KOPT-K1 (cell line): ENCODE measurements at regions not wholly inside any gene's neighbourhood (a gene's known extent, or its start where the extent isn't known, plus 50 kb on each side); places are given as distances from the start of the nearest gene placed in this dataset.

Experiments used
- H3K27ac ChIP-seq: fragments of 200-600 bp; sonication (generic); 2 replicates; pipeline ENCODE4 v1.5.1; 2016; ENCODE audit warnings: antibody characterized with exemption, mild to moderate bottlenecking, low read depth, low read length; ENCODE audit not compliant: poor library complexity, severe bottlenecking
- H3K36me3 ChIP-seq: fragments of 200-600 bp; sonication (generic); 2 replicates; pipeline ENCODE4 v1.5.1; 2017; ENCODE audit warnings: antibody characterized with exemption, mild to moderate bottlenecking, low read length, moderate library complexity; ENCODE audit not compliant: insufficient read depth
- H3K9me3 ChIP-seq: fragments of 200-600 bp; sonication (generic); 2 replicates; pipeline ENCODE4 v1.5.1; 2017; ENCODE audit warnings: antibody characterized with exemption, low read length, mild to moderate bottlenecking; ENCODE audit not compliant: insufficient read depth, poor library complexity, severe bottlenecking

DNA sequence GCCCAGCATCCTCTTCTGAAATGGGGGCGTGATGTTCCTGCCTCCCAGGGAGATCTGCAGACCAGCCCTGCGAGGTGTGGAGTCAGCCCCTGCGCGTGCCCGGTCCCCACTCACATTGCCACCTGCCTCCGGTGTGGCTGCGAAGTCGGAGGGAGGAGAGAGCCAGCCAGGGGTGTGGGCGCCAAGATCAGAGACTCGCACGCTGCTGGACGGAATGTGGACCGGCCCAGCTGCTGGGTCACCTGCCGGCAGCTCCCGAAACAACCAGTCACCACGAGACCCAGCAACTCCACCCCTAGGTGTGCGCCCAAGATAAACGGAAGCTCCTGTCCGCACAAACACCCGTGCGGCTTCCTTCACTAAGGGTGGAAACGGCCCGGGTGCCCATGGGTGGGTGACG lies 51.1 kb upstream of the EGFL7 start:
- Histone ChIP-seq H3K9me3 (no peaks in the 10 kb centered on the region), H3K27ac (no peak overlapping the region), H3K36me3 (no peaks in the 10 kb centered on the region)

DNA sequence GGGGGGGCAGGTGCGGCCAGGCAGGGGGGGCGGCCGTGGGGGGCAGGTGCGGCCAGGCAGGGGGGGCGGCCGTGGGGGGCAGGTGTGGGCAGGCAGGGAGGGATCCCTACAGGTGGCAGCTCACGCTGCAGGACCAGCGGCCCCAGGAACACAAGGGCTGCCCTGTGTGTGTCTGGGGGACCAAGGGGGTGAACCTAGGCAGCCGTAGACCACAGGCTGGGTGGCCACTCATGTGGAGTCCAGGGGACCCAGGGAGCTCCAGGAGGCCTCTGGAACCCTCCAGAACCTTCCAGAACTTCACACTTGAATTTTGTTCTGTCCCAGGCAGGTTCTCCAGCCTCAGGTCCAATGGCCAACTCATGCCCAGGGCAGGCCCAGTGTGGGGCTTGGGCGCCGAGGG lies 51.6 kb upstream of the EGFL7 start:
- Histone ChIP-seq H3K36me3 (no peaks in the 10 kb centered on the region), H3K9me3 (no peaks in the 10 kb centered on the region), H3K27ac (no peak overlapping the region)

DNA sequence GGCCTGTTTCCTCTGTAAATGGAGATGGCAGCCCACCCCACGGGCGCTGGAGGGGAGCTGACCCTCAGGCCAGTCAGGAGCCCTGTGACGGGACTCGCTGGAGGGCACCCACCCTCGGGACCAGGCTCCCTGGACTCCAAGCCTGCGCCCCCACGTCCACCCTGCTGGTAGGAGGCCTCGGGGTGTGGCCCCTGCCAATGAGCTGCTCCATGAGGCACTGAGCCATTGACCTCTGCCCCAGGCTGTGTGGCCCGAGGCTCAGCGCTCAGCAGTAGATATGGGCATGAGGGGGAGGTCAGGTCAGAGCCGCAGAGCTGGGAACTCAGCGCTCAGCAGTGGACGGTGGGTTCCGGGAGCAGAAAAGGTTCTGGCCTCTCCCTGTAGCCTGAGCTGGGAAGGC lies 52.3 kb upstream of the EGFL7 start:
- Histone ChIP-seq H3K9me3 (no peaks in the 10 kb centered on the region), H3K27ac (no peak overlapping the region), H3K36me3 (no peaks in the 10 kb centered on the region)

DNA sequence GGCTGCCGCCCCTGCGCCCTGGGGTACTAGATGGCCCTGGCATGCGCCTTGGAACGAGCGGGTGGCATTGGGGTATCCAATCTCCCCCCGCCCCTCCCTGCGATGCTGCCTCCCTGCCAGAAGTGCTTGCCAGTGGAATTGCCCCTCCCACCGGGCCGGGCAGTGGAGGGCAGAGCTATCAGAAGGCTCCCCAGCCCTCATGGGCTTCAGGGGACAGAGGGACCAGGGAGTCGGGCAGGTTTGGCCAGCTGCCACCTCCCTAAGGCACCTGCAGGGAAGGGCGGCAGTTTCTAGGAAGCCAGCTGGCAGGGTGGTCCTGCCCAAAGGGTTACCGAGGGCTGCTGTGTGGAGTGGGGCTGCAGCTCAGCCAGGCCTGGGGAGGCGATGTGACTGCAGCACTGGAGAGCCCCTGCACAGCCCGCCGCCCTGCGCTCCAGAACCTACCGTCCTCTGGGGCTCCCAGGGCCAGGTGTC lies 52.8 kb upstream of the EGFL7 start:
- Histone ChIP-seq H3K36me3 (no peaks in the 10 kb centered on the region), H3K27ac (peak overlapping the region; percentile 5), H3K9me3 (no peaks in the 10 kb centered on the region)

DNA sequence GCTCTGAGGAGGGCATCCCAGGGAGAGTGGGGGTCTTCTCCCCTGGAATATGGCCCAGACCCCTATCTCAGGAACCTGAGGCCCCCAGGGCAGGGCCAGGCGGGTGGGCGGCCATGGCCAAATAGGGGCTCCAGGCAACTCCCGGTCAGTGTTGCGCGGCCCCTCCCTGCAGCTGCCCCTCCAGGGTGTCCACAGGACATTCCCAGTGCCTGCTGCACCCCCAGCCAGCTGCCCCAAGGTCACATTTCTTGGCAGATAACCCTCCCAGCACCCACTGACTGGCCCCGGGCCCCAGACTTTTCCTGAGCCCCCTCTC lies 53.6 kb upstream of the EGFL7 start:
- H3K9me3 ChIP-seq: no peaks in the 10 kb centered on the region
- peak overlapping the region; percentile 29 for H3K27ac ChIP-seq
- H3K36me3 ChIP-seq: no peaks in the 10 kb centered on the region

DNA sequence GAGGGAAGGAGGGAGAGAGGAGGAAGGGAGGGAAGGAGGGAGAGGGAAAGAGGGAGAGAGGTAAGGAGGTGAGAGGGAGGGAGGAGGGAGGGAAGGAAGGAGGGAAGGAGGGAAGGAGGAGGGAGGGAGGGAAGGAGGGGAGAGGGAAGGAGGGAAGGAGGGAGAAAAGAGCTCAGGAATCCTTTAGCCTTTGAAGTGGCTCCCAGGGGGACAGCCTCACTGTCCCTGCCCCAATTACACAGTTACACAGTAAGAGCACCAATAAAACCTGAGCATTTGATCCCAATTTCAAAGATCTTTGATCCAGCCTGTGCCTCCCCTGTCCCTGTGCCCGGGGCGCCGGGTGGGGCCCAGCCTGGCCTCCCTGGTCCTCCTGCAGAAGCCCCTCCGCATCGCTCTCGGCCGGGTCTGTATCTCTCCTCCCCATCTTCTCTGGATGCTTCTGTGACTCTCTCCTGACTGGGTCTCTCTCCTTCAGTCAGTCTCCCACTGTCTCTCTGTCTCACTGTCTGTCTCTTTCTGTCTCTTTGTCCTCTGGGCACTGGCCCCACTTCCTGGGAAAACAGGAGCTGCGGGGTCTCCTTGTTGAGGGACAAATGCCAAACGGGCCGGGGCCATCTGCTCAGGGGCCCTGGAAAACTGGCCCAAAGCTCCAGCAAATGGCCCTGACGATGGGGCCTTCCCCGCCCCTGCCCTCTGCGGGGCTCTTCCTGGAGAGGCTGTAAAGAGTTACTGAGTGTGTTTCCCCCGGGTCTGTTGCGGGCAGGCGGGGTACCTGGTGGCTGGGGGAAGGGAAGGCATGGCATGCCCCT lies 54.2 kb upstream of the EGFL7 start:
- peak overlapping the region; percentile 29 for H3K27ac ChIP-seq
- H3K36me3 ChIP-seq: no peaks in the 10 kb centered on the region
- H3K9me3 ChIP-seq: no peaks in the 10 kb centered on the region

DNA sequence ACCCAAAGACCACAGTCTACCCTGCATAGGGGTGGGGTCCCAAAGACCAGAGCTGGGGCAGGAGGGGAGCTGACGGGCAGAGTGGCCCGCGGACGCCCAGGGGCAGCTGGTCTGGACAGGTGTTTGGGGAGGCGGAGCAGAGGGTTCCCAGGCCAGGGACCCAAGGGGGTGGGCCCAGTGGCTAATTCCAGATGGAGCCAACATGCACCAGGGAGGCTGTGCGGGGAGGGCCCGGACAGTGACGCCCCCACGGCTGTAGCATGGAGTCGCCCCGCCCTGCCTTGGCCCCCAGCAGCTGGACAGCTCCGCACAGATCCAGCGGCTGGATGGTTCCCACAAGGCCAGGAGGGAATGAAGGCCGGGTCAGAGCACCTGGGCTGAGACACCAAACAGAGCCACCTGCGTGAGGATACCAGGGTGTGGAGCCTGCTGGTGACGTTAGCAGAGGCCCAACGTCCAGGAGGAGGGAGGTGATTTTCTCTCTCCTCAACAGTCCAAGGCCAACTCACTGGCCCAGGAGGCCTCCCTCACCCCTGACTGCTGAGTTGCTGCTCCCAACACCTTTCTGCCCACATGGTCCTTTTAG lies 55.3 kb upstream of the EGFL7 start:
- Histone ChIP-seq H3K27ac (peak overlapping the region; percentile 40), H3K36me3 (no peaks in the 10 kb centered on the region), H3K9me3 (no peaks in the 10 kb centered on the region)

DNA sequence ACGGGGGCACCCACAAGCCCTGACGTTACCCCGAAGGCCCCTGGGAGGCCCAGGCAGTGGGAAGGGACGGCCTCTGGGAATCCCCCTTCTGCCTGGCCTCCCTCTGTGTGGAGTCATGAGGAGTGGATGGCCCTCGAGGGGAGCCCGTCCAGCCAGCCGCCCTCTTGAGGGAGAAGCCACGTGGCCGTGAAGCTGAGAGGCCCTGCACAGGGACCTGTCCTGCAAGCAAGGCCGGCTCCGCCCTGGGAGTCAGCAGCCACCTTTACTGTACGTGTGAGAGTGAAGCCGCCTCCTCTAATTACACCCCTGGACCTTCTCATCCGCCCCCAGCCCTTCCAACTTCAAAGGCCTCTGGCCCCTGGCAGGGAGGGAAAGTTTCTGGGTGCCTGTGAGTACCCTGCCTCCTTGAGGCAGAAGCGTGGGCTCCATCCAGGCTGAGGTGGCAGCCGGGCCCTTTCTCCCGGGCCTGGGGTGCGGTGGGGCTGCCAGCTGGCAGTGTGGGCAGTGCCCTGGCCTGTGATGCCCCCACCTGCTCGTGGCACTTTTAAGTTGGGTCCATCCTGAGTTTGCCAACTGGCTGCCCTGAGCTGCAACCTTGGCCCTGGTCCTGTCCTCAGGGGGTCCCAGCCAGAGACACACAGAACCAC lies 55.9 kb upstream of the EGFL7 start:
- Histone ChIP-seq H3K36me3 (no peaks in the 10 kb centered on the region), H3K9me3 (no peaks in the 10 kb centered on the region), H3K27ac (peak overlapping the region; percentile 40)

DNA sequence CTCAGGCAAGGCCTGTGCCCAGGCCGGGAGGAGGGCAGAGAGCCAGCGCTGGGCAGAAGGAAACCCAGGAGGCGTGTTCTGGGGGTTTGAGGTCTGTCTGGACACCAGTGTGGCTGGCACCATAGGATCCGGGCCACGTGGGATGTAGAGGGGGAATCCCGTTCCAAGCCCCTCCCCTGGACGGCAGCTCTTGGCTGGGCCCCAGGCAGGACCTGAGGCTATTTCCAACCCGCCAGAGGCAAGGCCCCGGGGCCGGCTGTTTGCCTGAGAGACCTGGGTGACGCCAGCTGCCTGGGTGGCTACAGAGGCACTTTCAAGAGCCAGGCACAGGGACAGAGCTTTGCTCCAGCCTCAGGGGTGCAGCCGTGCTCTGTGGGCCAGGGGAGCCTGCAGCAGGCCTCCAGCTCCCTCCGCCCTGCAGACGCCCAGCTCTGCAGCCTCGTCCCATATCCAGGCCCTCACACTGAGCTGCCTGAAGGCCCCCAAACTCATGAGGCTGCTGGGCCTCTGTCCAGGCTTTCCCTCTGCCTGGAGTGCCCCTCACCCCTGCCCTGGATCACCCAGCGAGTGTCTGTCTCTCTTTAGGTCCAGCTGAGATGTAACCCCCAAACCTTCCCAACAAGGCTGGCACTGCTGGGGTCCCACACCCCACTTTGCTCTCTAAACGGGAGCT lies 56.6 kb upstream of the EGFL7 start:
- Histone ChIP-seq H3K27ac (peak overlapping the region; percentile 40), H3K9me3 (no peaks in the 10 kb centered on the region), H3K36me3 (no peaks in the 10 kb centered on the region)

DNA sequence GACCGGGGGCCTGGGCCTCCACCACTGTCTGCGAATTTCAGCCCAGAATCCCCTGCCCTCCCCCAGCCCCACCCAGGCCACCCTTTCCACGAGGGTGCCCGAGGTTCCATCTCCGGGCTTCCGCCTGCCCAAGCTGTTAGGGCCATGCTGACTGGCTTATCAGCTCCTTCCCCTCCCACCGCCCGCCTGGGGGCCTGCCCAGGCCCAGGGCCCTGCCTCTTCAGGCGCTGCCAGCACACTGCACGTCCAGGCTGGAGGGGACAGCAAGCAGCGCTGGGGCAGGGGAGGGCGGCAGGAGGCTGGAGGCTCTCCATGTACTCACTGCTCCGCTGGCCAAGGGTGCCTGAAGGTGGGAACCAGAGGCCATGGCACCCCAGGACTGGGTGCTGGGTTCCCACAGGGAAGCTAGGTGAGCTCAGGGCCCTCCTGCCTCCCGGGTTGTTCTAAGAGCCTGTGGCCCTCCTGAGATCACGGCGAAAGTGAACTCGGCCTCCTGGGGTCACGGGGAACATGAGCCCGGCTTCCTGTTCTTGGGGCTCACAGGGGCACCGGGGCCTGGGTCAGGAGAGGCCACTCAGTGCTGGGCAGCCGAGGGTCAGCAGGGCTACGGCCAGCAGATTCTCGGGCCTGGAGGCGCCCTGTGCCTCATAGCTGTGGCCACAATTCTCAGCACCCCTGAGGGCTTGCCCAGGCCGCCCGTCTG lies 57.7 kb upstream of the EGFL7 start:
- Histone ChIP-seq H3K9me3 (no peaks in the 10 kb centered on the region), H3K36me3 (no peaks in the 10 kb centered on the region), H3K27ac (no peak overlapping the region)

DNA sequence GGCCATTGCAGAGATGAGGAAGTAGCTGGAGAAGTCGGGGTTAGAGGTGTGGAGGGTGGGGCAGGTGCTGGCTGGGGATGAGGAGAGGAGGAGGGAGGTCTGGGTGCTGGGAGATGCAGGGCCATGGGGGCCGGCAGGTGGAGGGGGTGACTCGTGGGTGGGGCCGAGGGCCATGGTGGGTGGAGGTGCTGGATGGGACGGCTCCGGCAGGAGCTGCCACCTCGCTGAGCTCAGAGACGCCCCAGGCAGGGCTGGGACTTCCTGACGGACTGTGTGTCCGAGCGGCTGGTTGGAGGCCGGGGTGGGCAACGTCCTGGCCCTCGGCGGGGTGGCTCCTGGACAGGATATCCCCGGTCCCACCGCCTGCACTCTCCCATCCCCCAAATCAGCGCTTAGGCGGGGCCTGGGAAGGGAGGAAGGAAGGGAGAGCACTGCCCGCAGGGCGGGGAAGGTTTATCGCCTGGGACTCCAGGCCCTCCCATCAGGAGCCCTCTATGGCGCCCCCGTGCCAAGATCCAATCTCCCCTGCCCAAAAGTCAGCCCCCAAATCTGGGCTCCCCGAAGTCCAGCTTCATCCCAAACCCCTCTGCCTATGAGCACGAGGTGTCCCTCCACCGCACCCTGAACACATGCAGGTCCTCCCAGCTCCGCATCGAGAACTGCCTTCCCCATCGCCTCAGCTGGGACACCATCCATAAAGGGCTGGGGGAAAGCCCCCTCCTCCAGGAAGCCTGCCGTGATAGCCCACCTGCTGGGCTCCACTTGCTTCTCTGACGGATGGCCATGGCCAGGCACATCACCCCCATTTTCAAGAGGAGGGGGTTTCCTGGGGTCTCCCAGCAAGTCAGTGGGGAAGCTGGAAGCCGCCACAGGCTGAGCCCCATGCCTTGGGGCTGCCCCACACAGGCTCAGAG lies 58.3 kb upstream of the NOTCH1 start:
- H3K36me3 ChIP-seq: no peaks in the 10 kb centered on the region
- H3K27ac ChIP-seq: peak overlapping the region; percentile 99
- no peaks in the 10 kb centered on the region for H3K9me3 ChIP-seq

DNA sequence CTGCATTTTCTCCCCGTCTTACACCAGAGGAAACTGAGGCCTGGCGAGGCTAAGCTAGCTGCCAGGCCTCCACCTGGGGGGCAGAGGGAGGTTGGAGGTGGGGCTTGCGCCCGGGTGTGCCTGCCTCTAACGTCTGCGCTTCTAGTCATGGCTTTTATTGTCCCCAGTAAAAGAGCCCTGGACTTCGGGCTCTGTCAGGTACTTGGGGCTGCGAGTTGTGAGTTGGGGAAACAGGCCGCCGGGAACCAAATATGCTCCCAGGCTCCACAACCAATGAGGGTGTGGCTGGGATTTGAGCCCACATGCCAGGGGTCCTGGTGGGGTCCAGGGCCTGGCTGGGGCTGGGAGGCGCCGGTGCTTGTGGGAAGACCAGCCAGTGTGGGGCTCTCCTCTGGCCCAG lies 57.4 kb upstream of the NOTCH1 start:
- no peaks in the 10 kb centered on the region for H3K36me3 ChIP-seq
- H3K27ac ChIP-seq: peak overlapping the region; percentile 99
- H3K9me3 ChIP-seq: no peaks in the 10 kb centered on the region

DNA sequence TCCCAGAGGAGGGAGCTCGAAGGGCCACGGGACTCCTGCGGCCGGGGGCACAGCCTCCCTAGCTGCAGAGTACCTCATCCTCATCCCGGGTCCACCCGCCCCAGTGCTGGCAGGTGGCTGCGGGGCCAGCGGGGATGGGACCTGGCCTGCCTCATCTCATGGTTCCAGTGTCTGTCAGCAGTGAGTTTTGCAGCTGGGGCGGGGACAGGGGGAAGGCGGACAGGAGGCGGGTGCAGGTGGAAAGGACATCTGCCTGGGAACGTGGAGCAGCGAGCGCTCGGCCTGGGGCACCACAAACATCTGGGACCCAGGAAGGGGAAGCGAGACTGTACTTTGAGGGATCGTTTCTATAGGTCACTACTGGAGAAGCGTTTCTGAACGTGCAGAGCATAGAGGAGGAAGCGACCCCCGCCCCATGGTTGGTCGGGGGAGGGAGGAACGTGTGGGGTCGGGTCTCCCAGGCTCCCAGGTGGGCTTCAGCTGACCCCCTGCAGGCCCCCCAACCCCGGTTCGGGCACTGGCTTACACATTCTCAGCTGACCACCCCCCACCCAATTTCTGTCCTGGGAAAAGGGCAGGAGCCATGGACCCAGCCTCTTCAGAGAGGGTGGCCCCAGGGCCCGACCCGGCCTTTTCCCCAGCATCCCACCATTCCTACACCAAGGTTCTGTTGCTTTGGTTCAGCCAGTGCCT lies 56.5 kb upstream of the NOTCH1 start:
- no peaks in the 10 kb centered on the region for H3K9me3 ChIP-seq
- H3K36me3 ChIP-seq: no peaks in the 10 kb centered on the region
- peak overlapping the region; percentile 99 for H3K27ac ChIP-seq
